Neuronal stem cell (in vitro differentiated cells): ENCODE measurements at regions not wholly inside any gene's neighbourhood (a gene's known extent, or its start where the extent isn't known, plus 50 kb on each side); places are given as distances from the start of the nearest gene placed in this dataset.

Experiments
- DNase-seq: peaks from one replicate; pipeline ENCODE4 v3.0.0-alpha.2; 2013; ENCODE audit warnings: low spot score
- H2AFZ ChIP-seq: one replicate; pipeline ENCODE4 v1.6.1; 2013; ENCODE audit warnings: mild to moderate bottlenecking, low read length, inconsistent platforms
- H2AK5ac ChIP-seq: 2 replicates; pipeline ENCODE4 v1.6.1; 2013; ENCODE audit warnings: low read depth, mild to moderate bottlenecking, inconsistent platforms, low read length, moderate library complexity, mixed read lengths
- H2BK120ac ChIP-seq: 2 replicates; pipeline ENCODE4 v1.6.1; 2013; ENCODE audit warnings: low read depth, mild to moderate bottlenecking, inconsistent platforms, low read length, moderate library complexity, mixed read lengths
- H2BK12ac ChIP-seq: one replicate; pipeline ENCODE4 v1.6.1; 2013; ENCODE audit warnings: low read length, inconsistent platforms
- H2BK15ac ChIP-seq: 2 replicates; pipeline ENCODE4 v1.6.1; 2013; ENCODE audit warnings: mild to moderate bottlenecking, low read length, inconsistent platforms, mixed read lengths
- H2BK5ac ChIP-seq: one replicate; pipeline ENCODE4 v1.6.1; 2013; ENCODE audit warnings: inconsistent platforms, mild to moderate bottlenecking, low read length, moderate library complexity
- H3K14ac ChIP-seq: one replicate; pipeline ENCODE4 v1.6.1; 2013; ENCODE audit warnings: low read length, inconsistent platforms
- H3K18ac ChIP-seq: 2 replicates; pipeline ENCODE4 v1.6.1; 2013; ENCODE audit warnings: low read length, inconsistent platforms
- H3K23ac ChIP-seq: 2 replicates; pipeline ENCODE4 v1.6.1; 2013; ENCODE audit warnings: low read depth, mild to moderate bottlenecking, mixed read lengths, low read length, inconsistent platforms; ENCODE audit not compliant: poor library complexity
- H3K27ac ChIP-seq: replicated peaks from 3 replicates; pipeline ENCODE4 v1.5.1; 2013; ENCODE audit warnings: low read length, inconsistent platforms
- H3K27me3 ChIP-seq, 3 experiments: 2 replicates each; pipeline ENCODE4 v1.6.1; 2013; ENCODE audit warnings: low read length in 3 of 3, mild to moderate bottlenecking in 2 of 3, inconsistent platforms in 1 of 3, low read depth in 1 of 3, mixed read lengths in 1 of 3, moderate library complexity in 1 of 3; ENCODE audit not compliant: control insufficient read depth in 3 of 3, insufficient read depth in 3 of 3
- H3K36me3 ChIP-seq, 2 donors: replicated peaks in 1 of 2; 2 replicates each; pipeline ENCODE4 v1.6.1; 2013; ENCODE audit warnings: low read length in 2 of 2; ENCODE audit not compliant: control insufficient read depth in 2 of 2, insufficient read depth in 2 of 2
- H3K4ac ChIP-seq: 2 replicates; pipeline ENCODE4 v1.6.1; 2013; ENCODE audit warnings: inconsistent platforms, mild to moderate bottlenecking, low read length, moderate library complexity
- H3K4me1 ChIP-seq, 2 donors: 1 replicate in 1 of 2; 2 replicates in 1 of 2; pipeline ENCODE4 v1.6.1; 2013; ENCODE audit warnings: low read length in 2 of 2, low read depth in 1 of 2; ENCODE audit not compliant: control insufficient read depth in 2 of 2, insufficient read depth in 1 of 2
- H3K4me2 ChIP-seq: one replicate; pipeline ENCODE4 v1.6.1; 2013; ENCODE audit warnings: mild to moderate bottlenecking, low read length, inconsistent platforms; ENCODE audit not compliant: insufficient read depth, poor library complexity, severe bottlenecking
- H3K4me3 ChIP-seq, 2 donors: 2 replicates each; pipeline ENCODE4 v1.5.1; 2013; ENCODE audit warnings: low read length in 2 of 2, mild to moderate bottlenecking in 2 of 2, inconsistent platforms in 1 of 2, moderate library complexity in 1 of 2
- H3K79me1 ChIP-seq: one replicate; pipeline ENCODE4 v1.6.1; 2013; ENCODE audit warnings: low read depth, mild to moderate bottlenecking, inconsistent platforms, low read length, moderate library complexity
- H3K9ac ChIP-seq: one replicate; pipeline ENCODE4 v1.6.1; 2013; ENCODE audit warnings: mild to moderate bottlenecking, low read depth, low read length, inconsistent platforms; ENCODE audit not compliant: poor library complexity
- H3K9me3 ChIP-seq, 2 donors: replicated peaks in 1 of 2; 2 replicates each; pipeline versions ENCODE3 to v1.6.1; 2013; ENCODE audit warnings: low read length in 2 of 2, mild to moderate bottlenecking in 2 of 2, inconsistent platforms in 1 of 2, low read depth in 1 of 2, mixed read lengths in 1 of 2, moderate library complexity in 1 of 2; ENCODE audit not compliant: control insufficient read depth in 2 of 2, insufficient read depth in 1 of 2
- H4K8ac ChIP-seq: one replicate; pipeline ENCODE4 v1.6.1; 2013; ENCODE audit warnings: low read depth, mild to moderate bottlenecking, inconsistent platforms, low read length, moderate library complexity
- H4K91ac ChIP-seq: one replicate; pipeline ENCODE4 v1.6.1; 2013; ENCODE audit warnings: low read length, low read depth, mild to moderate bottlenecking, inconsistent platforms; ENCODE audit not compliant: poor library complexity
- WGBS, 2 donors: extraction: QIAGEN DNeasy Blood & Tissue Kit; methylation state at CpG; one replicate each; pipeline ENCODE4 v1.1.7; 2013; ENCODE audit warnings: missing lambda C conversion rate in 2 of 2, mixed read lengths in 1 of 2; ENCODE audit not compliant: insufficient read length in 2 of 2, insufficient replicate concordance in 1 of 2; ENCODE audit errors: extremely low coverage in 2 of 2; 5-methylcytosine and 5-hydroxymethylcytosine counted together

DNA sequence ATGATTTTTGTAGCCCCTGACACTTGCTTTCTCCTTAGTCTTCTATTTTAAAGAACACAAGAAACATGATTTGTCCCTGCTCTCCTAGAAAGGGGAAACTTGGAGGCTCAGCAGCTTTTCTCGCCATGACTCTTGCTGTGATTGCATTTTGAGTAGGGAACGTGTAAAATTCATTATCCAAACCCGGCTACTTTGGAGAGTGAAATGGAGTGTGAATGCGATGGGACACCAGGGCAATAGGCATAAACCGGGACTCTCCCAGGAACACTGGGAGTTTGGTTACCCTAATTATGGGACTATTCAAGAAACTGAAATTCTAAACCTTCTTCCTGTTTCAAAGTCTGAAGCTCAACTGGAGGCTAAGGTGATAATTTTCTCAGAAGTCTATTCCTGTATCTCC, 181.7 kb upstream of the RFC3 start:
- no peak overlapping the region for H4K8ac ChIP-seq
- no peak overlapping the region for H3K14ac ChIP-seq
- no peak overlapping the region for H3K4ac ChIP-seq
- no peaks in the 10 kb centered on the region for H3K27me3 ChIP-seq
- H2AK5ac ChIP-seq = no peak overlapping the region
- no peak overlapping the region for H3K27ac ChIP-seq
- no peaks in the 10 kb centered on the region for H3K9me3 ChIP-seq
- no peak overlapping the region for H2BK12ac ChIP-seq
- no peak overlapping the region for H4K91ac ChIP-seq
- DNase-seq = no peak
- H3K23ac ChIP-seq = no peak overlapping the region
- H3K18ac ChIP-seq = no peak overlapping the region
- H3K9ac ChIP-seq = no peak overlapping the region
- H2BK5ac ChIP-seq = no peak overlapping the region
- no peaks in the 10 kb centered on the region for H3K79me1 ChIP-seq
- H2BK120ac ChIP-seq = no peak overlapping the region
- no peaks in the 10 kb centered on the region for H3K36me3 ChIP-seq
- H3K4me1 ChIP-seq = peaks cover 2 to 5% of the 10 kb centered on the region in 2 donors
- no peak overlapping the region for H3K4me3 ChIP-seq
- H3K4me2 ChIP-seq = no peak overlapping the region
- no peak overlapping the region for H2AFZ ChIP-seq
- WGBS, 2 donors = no CpG with 5 or more reads among the region's 5 CpGs
- no peak overlapping the region for H2BK15ac ChIP-seq

GRCh38 chr13:33636955-33637670, 180.8 kb upstream of the RFC3 start:
- Histone ChIP-seq H3K27me3 (no peaks in the 10 kb centered on the region), H2BK12ac (no peak overlapping the region), H2BK120ac (no peak overlapping the region), H2BK15ac (no peak overlapping the region), H3K79me1 (no peaks in the 10 kb centered on the region), H3K36me3 (no peaks in the 10 kb centered on the region), H3K4me3 (no peak overlapping the region), H3K9me3 (no peaks in the 10 kb centered on the region), H3K18ac (no peak overlapping the region), H2BK5ac (no peak overlapping the region), H3K27ac (no peak overlapping the region), H3K4me2 (no peak overlapping the region), H3K23ac (no peak overlapping the region), H3K4me1 (peaks cover 2 to 5% of the 10 kb centered on the region in 2 donors), H4K91ac (no peak overlapping the region), H3K4ac (no peak overlapping the region), H4K8ac (no peak overlapping the region), H2AFZ (no peak overlapping the region), H3K9ac (no peak overlapping the region), H2AK5ac (no peak overlapping the region), H3K14ac (no peak overlapping the region)
- no peak for DNase-seq
- WGBS, 2 donors = no CpG with 5 or more reads among the region's 3 CpGs

DNA sequence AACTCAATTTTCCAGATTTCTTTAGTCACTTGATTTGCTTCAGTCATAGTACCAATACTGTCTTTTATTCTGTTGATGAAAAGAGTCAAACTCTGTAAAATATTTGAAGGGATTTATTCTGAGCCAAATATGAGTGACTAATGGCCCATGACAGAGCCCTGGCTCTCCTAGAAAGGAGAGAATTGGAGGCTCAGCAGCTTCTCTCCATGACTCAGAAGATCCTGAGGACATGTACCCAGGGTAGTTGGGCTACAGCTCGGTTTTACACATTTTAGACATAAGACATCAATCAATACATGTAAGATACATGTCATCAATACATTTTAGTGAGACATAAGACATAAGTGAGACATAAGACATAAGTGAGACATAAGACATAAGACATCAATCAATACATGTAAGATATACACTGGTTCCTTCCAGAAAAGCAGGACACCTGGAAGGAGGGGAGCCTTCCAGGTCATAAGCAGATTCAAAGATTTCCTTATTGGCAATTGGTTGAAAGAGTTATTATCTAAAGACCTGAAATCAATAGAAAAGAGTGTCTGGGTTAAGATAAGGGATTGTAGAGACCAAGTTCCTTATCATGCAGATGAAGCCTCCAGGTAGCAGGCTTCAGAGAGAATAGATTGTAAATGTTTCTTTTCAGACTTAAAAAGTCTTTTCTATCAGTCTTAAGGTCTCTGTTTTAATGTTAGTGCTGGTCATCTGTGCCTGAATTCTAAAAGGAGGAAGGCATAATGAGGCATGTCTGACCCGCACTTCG, 179.8 kb upstream of the RFC3 start:
- no CpG with 5 or more reads among the region's 3 CpGs for WGBS, 2 donors
- no peak overlapping the region for H3K4me3 ChIP-seq
- peaks cover 2 to 11% of the 10 kb centered on the region in 2 donors for H3K4me1 ChIP-seq
- no peak overlapping the region for H2BK12ac ChIP-seq
- H2BK5ac ChIP-seq = no peak overlapping the region
- no peak overlapping the region for H2AK5ac ChIP-seq
- no peak overlapping the region for H3K9ac ChIP-seq
- H2AFZ ChIP-seq = no peak overlapping the region
- no peak overlapping the region for H3K4me2 ChIP-seq
- H3K27me3 ChIP-seq = no peaks in the 10 kb centered on the region
- no peaks in the 10 kb centered on the region for H3K9me3 ChIP-seq
- H3K79me1 ChIP-seq = no peaks in the 10 kb centered on the region
- no peak overlapping the region for H4K8ac ChIP-seq
- H3K27ac ChIP-seq = no peak overlapping the region
- H3K18ac ChIP-seq = no peak overlapping the region
- no peak overlapping the region for H4K91ac ChIP-seq
- H3K4ac ChIP-seq = no peak overlapping the region
- H3K36me3 ChIP-seq = no peaks in the 10 kb centered on the region
- no peak overlapping the region for H2BK15ac ChIP-seq
- no peak overlapping the region for H2BK120ac ChIP-seq
- H3K23ac ChIP-seq = no peak overlapping the region
- H3K14ac ChIP-seq = no peak overlapping the region
- DNase-seq = no peak

DNA sequence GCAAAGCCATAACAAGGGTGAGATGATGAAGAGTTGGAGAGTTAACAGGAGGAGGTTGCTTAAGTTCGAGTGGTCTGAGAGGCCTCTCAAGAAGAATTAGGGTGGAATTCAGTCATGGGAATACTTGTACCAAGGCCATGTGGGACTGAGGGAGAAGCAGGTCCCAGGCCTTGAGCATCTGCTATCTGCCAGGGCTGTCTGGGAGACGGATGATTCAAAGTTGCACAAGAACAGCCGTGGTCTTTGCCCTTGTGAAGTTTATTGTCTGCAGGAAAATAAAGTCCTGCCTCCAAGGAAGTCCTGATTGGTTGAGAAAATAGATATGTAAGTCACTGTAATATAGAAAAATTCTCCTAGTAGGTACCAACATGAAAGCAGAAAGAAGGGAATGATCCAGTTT, 178.8 kb upstream of the RFC3 start:
- Histone ChIP-seq H4K8ac (no peak overlapping the region), H2BK12ac (no peak overlapping the region), H3K4me1 (peaks cover 0 to 6% of the 10 kb centered on the region in 2 donors), H3K79me1 (no peaks in the 10 kb centered on the region), H3K23ac (no peak overlapping the region), H3K4ac (no peak overlapping the region), H2AFZ (no peak overlapping the region), H2BK120ac (no peak overlapping the region), H2BK5ac (no peak overlapping the region), H3K36me3 (no peaks in the 10 kb centered on the region), H2BK15ac (no peak overlapping the region), H3K4me2 (no peak overlapping the region), H3K9ac (no peak overlapping the region), H3K4me3 (no peak overlapping the region), H2AK5ac (no peak overlapping the region), H3K14ac (no peak overlapping the region), H3K27ac (no peak overlapping the region), H3K18ac (no peak overlapping the region), H3K27me3 (no peaks in the 10 kb centered on the region), H3K9me3 (no peaks in the 10 kb centered on the region), H4K91ac (no peak overlapping the region)
- WGBS, 2 donors = no CpG with 5 or more reads among the region's 3 CpGs
- DNase-seq = no peak
